BLaER1 (cell line): ENCODE measurements at regions not wholly inside any gene's neighbourhood (a gene's known extent, or its start where the extent isn't known, plus 50 kb on each side); places are given as distances from the start of the nearest gene placed in this dataset.

Experiments
- H3K27ac ChIP-seq: shearing (Covaris generic); formaldehyde crosslinking; 2 replicates; pipeline ENCODE4 v1.8.1; 2022
- H3K27me3 ChIP-seq: shearing (Covaris generic); formaldehyde crosslinking; 2 replicates; pipeline ENCODE4 v1.8.1; 2022
- H3K36me3 ChIP-seq: shearing (Covaris generic); formaldehyde crosslinking; 2 replicates; pipeline ENCODE4 v1.8.1; 2022
- H3K4me1 ChIP-seq: shearing (Covaris generic); formaldehyde crosslinking; 2 replicates; pipeline ENCODE4 v1.8.1; 2022
- H3K4me2 ChIP-seq: shearing (Covaris generic); formaldehyde crosslinking; 2 replicates; pipeline ENCODE4 v1.8.1; 2022
- H3K4me3 ChIP-seq: shearing (Covaris generic); formaldehyde crosslinking; 2 replicates; pipeline ENCODE4 v1.8.1; 2022
- H3K9ac ChIP-seq: shearing (Covaris generic); formaldehyde crosslinking; 2 replicates; pipeline ENCODE4 v1.8.1; 2022
- H3K9me3 ChIP-seq: shearing (Covaris generic); formaldehyde crosslinking; 2 replicates; pipeline ENCODE4 v1.8.1; 2022
- H4K20me1 ChIP-seq: shearing (Covaris generic); formaldehyde crosslinking; 2 replicates; pipeline ENCODE4 v1.8.1; 2022
- Cebpa-rat ChIP-seq: shearing (Covaris generic); IDR thresholded peaks from 2 replicates; pipeline ENCODE4 v1.8.1; 2022

- no peak overlapping the region for H3K27ac ChIP-seq
- H3K9ac ChIP-seq: no peak overlapping the region
- no peak for TF ChIP-seq Cebpa-rat
- no peaks in the 10 kb centered on the region for H3K36me3 ChIP-seq
- no peaks in the 10 kb centered on the region for H3K27me3 ChIP-seq
- no peaks in the 10 kb centered on the region for H3K9me3 ChIP-seq
- no peaks in the 10 kb centered on the region for H3K4me1 ChIP-seq
- H4K20me1 ChIP-seq: no peaks in the 10 kb centered on the region
- H3K4me2 ChIP-seq: no peak overlapping the region
- no peak overlapping the region for H3K4me3 ChIP-seq
Measured at GRCh38 chr1:82903626-82904025, 1095.3 kb downstream of the TTLL7 start.

GRCh38 chr1:82901561-82901960 is 1097.4 kb downstream of the TTLL7 start:
- no peak overlapping the region for H3K9ac ChIP-seq
- H3K27me3 ChIP-seq: no peaks in the 10 kb centered on the region
- no peak overlapping the region for H3K4me2 ChIP-seq
- TF ChIP-seq Cebpa-rat: no peak
- no peaks in the 10 kb centered on the region for H4K20me1 ChIP-seq
- no peaks in the 10 kb centered on the region for H3K4me1 ChIP-seq
- no peaks in the 10 kb centered on the region for H3K9me3 ChIP-seq
- H3K4me3 ChIP-seq: no peak overlapping the region
- H3K36me3 ChIP-seq: no peaks in the 10 kb centered on the region
- H3K27ac ChIP-seq: no peak overlapping the region

- H3K9me3 ChIP-seq: no peaks in the 10 kb centered on the region
- no peak for TF ChIP-seq Cebpa-rat
- H4K20me1 ChIP-seq: no peaks in the 10 kb centered on the region
Measured at GRCh38 chr1:82901118-82901517, 1097.8 kb downstream of the TTLL7 start.

GRCh38 chr1:82899017-82899416 is 1098.3 kb downstream of the ADGRL2 start:
- Histone ChIP-seq H3K9me3 (no peaks in the 10 kb centered on the region), H3K27me3 (no peaks in the 10 kb centered on the region), H3K9ac (no peak overlapping the region), H3K4me1 (no peaks in the 10 kb centered on the region), H4K20me1 (no peaks in the 10 kb centered on the region), H3K27ac (no peak overlapping the region), H3K4me3 (no peak overlapping the region), H3K4me2 (no peak overlapping the region), H3K36me3 (no peaks in the 10 kb centered on the region)
- TF ChIP-seq Cebpa-rat: no peak

More at GRCh38 chr1:82901118-82901517, 1097.8 kb downstream of the TTLL7 start:
- H3K4me1 ChIP-seq: no peaks in the 10 kb centered on the region
- no peak overlapping the region for H3K9ac ChIP-seq
- no peak overlapping the region for H3K4me2 ChIP-seq
- H3K4me3 ChIP-seq: no peak overlapping the region
- H3K27me3 ChIP-seq: no peaks in the 10 kb centered on the region
- no peak overlapping the region for H3K27ac ChIP-seq
- H3K36me3 ChIP-seq: no peaks in the 10 kb centered on the region

GRCh38 chr1:82897549-82897948 is 1096.8 kb downstream of the ADGRL2 start:
- no peaks in the 10 kb centered on the region for H3K9me3 ChIP-seq
- no peaks in the 10 kb centered on the region for H4K20me1 ChIP-seq
- H3K4me1 ChIP-seq: no peaks in the 10 kb centered on the region
- H3K4me2 ChIP-seq: no peak overlapping the region
- H3K27ac ChIP-seq: no peak overlapping the region
- no peak overlapping the region for H3K4me3 ChIP-seq
- no peak overlapping the region for H3K9ac ChIP-seq
- no peaks in the 10 kb centered on the region for H3K27me3 ChIP-seq
- no peak for TF ChIP-seq Cebpa-rat
- H3K36me3 ChIP-seq: no peaks in the 10 kb centered on the region

GRCh38 chr1:82896036-82896435 is 1095.3 kb downstream of the ADGRL2 start:
- TF ChIP-seq Cebpa-rat: no peak
- Histone ChIP-seq H3K4me1 (no peaks in the 10 kb centered on the region), H3K27me3 (no peaks in the 10 kb centered on the region), H3K9ac (no peak overlapping the region), H3K9me3 (no peaks in the 10 kb centered on the region), H3K4me3 (no peak overlapping the region), H3K36me3 (no peaks in the 10 kb centered on the region), H3K27ac (no peak overlapping the region), H3K4me2 (no peak overlapping the region), H4K20me1 (no peaks in the 10 kb centered on the region)

GRCh38 chr1:82894635-82895034 is 1093.9 kb downstream of the ADGRL2 start:
- H3K4me3 ChIP-seq: no peak overlapping the region
- no peaks in the 10 kb centered on the region for H3K4me1 ChIP-seq
- no peaks in the 10 kb centered on the region for H3K9me3 ChIP-seq
- TF ChIP-seq Cebpa-rat: no peak
- no peaks in the 10 kb centered on the region for H3K36me3 ChIP-seq
- no peaks in the 10 kb centered on the region for H4K20me1 ChIP-seq
- H3K9ac ChIP-seq: no peak overlapping the region
- no peaks in the 10 kb centered on the region for H3K27me3 ChIP-seq
- H3K4me2 ChIP-seq: no peak overlapping the region
- no peak overlapping the region for H3K27ac ChIP-seq

- Histone ChIP-seq H3K4me2 (no peak overlapping the region), H3K27ac (no peak overlapping the region), H3K4me1 (no peaks in the 10 kb centered on the region), H3K4me3 (no peak overlapping the region), H3K27me3 (no peaks in the 10 kb centered on the region), H4K20me1 (no peaks in the 10 kb centered on the region), H3K9me3 (no peaks in the 10 kb centered on the region), H3K36me3 (no peaks in the 10 kb centered on the region), H3K9ac (no peak overlapping the region)
- TF ChIP-seq Cebpa-rat: no peak
Measured at GRCh38 chr1:82893712-82894470, 1093.2 kb downstream of the ADGRL2 start.

- H3K9me3 ChIP-seq: no peaks in the 10 kb centered on the region
- no peak overlapping the region for H3K9ac ChIP-seq
- no peak overlapping the region for H3K27ac ChIP-seq
Measured at GRCh38 chr1:82880506-82880905, 1079.8 kb downstream of the ADGRL2 start.

GRCh38 chr1:82879701-82880305 is 1079.1 kb downstream of the ADGRL2 start:
- no peak for TF ChIP-seq Cebpa-rat
- no peak overlapping the region for H3K4me2 ChIP-seq
- H3K9me3 ChIP-seq: no peaks in the 10 kb centered on the region
- no peaks in the 10 kb centered on the region for H3K27me3 ChIP-seq
- no peak overlapping the region for H3K27ac ChIP-seq
- H3K4me3 ChIP-seq: no peak overlapping the region
- no peaks in the 10 kb centered on the region for H3K36me3 ChIP-seq
- no peak overlapping the region for H3K9ac ChIP-seq
- H4K20me1 ChIP-seq: no peaks in the 10 kb centered on the region
- H3K4me1 ChIP-seq: no peaks in the 10 kb centered on the region

More at GRCh38 chr1:82880506-82880905, 1079.8 kb downstream of the ADGRL2 start:
- TF ChIP-seq Cebpa-rat: no peak
- H4K20me1 ChIP-seq: no peaks in the 10 kb centered on the region
- H3K4me2 ChIP-seq: no peak overlapping the region
- H3K36me3 ChIP-seq: no peaks in the 10 kb centered on the region
- H3K4me1 ChIP-seq: no peaks in the 10 kb centered on the region
- H3K4me3 ChIP-seq: no peak overlapping the region
- H3K27me3 ChIP-seq: no peaks in the 10 kb centered on the region
